NCI-H1048 (cell line): ENCODE measurements at regions not wholly inside any gene's neighbourhood (a gene's known extent, or its start where the extent isn't known, plus 50 kb on each side); places are given as distances from the start of the nearest gene placed in this dataset.

Experiments
- DNase-seq: peaks from one replicate; lab custom pipeline; 2025; lab: John Stamatoyannopoulos, UW

DNA sequence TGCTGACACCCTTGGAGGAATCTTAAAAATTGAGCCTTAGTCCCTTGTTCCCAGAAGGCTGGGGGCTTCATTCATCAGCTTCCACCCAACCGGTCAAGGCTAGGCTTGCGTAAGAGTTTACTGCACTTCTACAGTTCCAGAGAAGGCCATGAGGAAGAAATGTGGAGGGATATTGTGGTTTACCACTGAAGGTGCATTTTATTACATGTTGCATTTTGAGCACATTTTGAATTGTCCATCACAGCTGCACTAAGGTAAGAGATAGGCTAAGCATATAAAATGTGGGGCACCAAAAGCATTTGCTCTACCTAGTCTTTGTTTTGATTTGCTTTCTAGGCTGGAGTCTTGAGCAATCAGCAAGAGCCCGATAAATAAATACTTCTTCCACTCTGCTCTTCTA lies 167.1 kb upstream of the PAPPA start:
- no peak for DNase-seq

DNA sequence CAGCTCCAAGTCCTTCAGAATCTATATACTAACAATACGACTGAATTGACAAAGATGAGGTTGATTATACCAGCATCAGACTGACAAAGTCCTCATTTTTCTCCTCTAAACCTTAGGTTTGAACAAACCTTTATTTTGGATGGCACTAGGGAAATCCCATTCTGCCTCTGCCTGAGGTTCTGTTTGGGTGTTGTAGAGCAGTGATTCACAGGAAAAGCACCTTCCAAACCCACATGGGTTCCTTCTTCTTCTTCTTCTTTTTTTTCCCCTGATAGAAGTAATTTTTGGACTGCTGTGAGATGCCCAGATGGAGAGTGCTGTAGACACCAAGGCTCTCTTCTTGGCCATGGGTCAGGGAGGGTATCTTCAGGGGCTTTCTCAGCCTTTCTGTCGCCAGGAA lies 164.9 kb upstream of the PAPPA start:
- DNase-seq = no peak

DNA sequence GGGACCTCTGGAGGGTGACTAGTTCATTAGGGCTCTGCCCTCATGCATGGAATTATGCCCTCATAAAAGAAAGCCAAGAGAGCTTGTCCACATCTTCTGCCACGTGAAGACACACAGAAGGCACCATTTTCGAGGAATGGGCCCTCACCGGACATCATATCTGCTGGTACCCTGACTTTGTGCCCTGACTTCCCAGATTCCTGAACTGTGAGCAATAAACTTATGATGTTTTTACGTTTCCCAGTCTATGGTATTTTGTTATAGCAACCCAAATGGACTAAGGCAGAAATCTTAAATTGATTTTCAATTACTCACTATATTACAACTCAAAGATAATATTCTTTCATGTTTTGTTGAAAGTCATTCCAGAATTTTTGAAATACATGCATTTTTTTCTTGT lies 163.8 kb upstream of the PAPPA start:
- DNase-seq = no peak

DNA sequence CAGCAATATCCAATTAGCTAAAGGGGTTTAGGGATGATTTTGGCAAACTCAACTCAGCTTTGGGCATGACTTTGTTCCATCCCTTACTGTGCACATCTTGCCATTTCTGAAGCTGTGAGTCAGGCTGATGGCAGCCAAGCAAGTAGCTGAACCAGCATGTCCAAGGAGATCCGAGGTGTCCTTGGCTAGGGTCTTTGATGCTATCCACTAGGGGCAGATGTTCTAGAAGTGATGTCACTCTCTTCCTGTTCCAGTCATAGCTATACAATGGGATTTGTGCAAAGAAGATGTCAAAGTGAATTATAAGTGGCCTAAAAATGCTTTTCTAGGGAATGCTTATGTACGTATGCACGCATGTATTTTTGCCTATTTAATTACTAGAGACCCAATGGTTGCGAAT lies 160.8 kb upstream of the PAPPA start:
- DNase-seq = no peak

DNA sequence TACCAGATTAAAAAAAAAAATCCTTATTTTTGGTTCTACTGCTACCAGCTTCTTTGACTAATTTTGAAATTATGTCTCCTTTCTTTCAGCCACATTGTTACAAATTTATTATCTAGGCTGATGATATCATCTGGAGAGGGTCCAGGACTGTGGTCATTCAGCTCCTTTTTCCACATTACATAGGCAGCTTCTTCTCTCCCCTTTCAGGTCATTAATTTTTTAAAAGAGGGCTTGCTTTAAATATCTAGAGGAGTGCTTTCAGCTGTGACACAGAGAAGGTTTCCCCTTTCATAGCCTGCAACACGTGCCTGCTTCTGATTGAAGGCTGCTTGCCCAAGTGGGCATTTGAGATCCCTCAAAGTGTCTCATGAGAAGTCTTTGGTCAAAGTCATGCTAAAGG lies 155.7 kb upstream of the PAPPA start:
- no peak for DNase-seq

DNA sequence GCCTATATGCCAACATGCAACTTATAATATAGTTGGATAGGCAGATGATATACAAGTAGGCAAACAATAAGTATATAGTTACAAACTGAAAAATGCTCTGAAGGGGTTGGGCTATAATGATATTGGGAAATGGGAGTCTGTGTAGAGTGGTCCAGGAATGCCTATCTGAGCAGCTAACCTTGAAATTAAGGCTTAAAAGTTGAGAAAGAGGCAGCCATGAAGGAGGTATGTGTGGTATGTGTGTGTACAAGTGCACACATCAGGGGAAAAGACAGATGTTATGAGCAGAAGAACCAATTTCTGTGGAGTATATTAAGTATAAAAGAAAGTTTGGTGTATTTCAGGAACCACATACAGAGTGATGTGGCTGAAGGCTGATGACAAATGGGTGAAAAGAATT lies 154.9 kb upstream of the PAPPA start:
- no peak for DNase-seq

DNA sequence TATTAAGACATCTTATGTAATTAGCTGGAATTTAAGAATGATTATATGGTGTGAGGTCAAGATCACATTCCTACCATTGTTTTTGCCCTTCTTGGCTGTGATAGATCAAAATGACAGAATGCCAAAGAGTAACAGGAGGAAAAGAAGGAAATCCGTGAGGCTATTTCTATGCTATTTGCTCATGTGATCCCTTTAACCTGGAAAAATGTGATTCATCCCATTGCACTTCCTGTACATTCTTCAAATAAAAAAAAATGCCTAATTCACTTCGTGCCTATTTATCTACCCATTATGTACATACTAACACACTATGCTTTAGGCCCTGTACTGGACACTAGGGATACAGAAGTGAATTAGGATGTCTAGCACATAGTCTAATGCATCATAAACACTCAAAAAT lies 154.1 kb upstream of the PAPPA start:
- DNase-seq = no peak

DNA sequence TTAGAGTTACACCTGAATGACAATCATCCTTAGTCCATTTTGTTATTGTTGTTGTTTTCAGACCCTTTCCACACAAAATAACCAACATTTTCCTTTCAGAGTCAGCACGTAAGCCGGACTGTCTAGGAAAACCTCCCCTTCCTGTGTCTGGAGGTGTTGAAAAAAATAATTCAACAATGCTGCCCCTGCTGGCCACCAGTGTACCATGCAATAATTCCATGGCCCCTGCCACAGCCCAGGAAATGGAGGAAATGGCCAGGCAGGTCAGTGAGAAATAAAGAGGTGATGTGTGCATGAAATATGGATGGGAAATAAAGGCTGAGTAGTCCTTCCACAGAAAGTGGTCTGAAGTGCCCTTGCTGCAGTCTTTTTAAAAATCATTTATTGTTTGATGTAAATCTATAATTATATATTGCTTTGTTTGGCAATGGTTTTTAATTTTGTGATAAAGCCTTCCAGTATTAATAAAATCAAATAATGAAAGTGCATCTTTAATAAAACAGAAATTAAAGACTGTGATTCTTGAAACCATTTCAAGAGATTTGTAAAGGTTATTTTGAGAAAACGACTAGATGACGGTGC lies 152.8 kb upstream of the PAPPA start:
- DNase-seq = no peak

DNA sequence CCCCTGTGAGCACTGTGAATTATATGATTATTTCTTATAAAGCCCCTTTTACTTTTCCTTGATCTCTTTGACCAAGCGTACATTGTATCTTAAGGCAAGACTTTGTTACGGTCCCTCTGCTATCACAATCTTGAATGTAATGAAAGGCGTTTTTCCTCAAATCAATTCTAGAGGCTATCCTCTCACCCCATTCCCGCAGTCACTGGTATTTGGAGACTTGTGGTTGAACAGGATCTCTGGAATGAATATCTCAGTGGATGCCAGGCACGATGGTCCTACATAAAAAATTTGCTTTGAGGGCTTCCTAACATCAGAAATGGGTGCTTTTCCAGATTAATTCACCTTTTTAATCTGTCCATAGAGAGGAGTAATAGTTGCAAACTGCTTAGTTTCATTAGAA lies 151.4 kb upstream of the PAPPA start:
- DNase-seq = no peak

DNA sequence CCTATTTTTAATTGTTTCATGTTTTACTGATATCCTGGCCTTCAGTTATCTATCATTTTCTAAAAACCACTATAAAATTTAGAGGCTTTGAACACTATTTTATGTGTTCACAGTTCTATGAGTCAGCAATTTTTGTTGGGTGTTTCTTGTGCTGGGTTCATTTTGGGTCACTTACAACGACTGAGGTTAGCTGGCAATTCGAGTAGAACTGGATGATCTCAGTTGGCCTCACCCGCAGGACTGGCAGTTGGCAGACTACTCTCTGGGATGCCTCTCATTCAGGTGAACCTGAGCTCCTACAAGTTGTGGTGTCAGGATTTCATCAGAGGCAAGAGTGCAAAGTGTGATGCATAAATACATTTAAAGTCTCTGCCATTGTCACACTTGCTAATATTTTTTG lies 151.0 kb upstream of the PAPPA start:
- DNase-seq = no peak

DNA sequence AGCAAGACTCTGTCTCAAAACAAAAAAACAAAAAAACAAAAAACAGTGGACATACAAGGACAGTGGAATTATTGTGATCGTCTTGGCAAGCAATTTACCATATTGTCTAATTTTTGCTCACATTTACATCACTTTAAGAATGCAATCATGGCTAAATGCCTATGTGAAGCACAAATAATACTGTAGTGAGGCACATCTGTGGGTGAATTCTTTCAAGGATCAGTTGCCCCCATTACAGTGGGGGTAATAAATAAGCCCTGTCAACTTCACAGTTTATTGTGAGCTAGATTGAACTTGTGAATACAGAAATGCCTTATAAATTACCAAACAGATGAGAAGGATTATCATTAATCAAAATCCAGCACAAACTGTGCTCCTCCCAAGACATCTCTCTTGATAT lies 150.2 kb upstream of the PAPPA start:
- DNase-seq = no peak

DNA sequence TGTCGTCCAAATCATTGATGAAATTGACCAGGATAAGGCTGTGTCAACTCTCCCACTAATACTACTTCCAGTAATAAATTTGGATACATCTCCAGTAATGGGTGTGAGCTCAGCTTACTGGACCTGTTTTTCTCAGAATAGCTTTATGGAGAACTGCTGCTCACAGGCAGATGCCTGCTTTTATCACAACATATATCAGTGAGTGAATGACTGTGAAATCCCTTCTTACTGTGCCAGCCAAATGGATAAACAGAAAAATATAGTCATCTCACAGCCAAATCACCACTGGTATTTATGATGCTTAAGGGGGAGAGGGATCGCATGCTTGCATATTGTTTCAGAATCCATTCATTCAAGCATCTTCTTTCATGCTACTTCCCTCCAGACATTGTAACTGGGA lies 148.4 kb upstream of the PAPPA start:
- DNase-seq = no peak

DNA sequence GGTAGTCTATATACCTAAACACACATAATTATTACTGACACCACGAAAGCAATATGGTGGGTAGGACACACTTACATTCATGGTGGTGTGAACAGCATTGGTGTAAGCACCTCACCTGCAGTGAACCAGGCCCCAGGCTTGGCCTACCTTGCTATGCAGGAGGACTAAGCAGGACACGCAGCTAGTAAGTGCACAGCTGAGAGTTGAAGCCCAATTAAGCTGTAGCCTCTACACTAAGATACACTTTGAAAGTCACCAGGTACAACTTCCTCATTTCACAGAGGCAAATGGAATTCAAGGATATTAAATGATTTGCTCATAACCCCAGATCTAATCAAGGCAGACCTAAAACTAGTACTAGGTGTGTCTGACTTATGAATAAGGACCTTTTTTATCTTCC lies 145.8 kb upstream of the PAPPA start:
- DNase-seq = no peak

DNA sequence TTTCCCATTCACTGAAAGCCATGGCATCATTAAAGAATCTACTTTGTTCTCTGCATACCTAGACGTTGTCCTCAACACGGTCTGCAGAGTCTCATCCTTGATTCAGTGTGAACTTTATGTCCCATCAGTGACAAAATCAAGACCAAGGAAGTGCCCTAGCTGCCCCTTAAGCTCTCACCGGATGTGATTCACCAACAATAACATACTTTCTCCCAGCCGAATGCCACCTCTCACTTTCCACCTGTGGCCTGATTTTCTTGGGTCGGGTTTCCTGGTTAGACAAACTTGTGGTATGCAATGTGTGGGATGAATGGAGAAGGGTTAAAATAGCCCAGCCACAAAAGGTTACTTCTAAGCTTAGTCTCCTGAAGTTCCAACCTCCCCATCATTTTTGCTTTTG lies 145.3 kb upstream of the PAPPA start:
- no peak for DNase-seq

DNA sequence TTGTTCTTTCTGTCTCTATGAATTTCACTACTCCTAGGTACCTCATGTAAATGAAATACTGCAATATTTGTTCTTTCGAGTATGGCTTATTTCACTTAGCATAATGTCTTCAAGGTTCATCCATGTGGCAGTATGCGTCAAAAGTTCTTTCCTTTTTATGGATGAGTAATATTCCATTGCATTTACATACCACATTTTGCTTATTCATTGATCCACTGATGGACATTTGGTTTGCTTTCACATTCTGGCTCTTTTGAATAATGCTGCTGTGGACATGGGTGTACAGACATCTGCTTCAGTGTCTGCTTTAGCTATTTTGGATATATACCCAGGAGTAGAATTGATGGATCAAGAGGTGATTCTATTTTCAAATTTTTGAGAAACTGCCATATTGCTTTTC lies 144.2 kb upstream of the PAPPA start:
- DNase-seq = no peak

DNA sequence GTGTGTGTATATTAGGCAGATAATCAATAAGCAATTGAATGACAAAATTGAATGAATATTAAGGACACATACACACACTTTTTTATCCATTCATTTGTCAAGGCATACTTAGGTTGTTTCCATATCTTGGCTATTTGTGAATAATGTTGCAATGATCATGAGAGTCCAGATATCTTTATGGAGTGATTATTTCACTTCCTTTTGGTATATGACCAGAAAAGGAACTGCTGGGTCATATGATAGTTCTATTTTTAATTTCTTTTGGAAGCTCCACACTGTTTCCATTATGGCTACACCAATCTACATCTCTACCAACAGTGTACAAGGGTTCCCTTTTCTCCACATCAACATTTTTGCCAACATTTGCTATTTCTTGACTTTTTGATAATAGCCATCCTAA lies 137.7 kb upstream of the PAPPA start:
- no peak for DNase-seq

DNA sequence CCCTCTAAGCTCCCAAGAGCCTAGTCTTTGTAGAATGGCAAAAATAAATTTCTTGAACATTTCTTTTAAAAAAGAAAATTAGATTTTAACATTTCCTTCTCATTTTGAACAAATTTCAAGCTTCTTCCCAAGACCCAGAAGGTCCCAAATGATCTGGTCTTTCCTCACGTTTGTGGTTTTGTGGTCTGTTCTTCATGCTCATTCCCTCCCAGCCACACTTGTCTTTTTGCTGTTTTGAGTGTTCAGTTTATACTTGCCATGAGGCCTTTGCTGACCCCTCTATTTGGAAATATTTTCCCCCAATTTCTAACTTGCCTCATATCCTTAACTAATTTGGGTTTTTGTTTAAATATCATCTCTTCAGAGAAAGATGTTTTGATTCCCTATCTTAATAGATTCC lies 133.4 kb upstream of the PAPPA start:
- no peak for DNase-seq

DNA sequence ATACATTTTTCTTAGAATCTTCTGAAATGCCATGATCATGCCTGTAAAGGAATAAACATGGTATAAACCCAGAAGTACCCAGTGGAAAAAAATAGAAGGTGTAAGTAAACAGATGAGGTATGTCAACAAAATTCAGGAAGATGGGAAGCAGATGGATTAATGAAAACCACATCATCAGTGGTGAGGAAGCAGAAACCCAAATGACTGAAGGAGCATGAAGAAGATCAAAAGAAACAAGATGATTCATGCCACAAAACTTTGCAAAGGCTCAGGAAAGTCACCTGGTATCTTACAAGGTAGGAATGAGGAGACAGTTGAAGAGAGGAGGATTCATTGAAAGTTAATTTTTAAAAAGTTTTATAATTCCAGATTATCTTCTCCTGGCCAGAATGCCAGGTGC lies 132.8 kb upstream of the PAPPA start:
- no peak for DNase-seq

DNA sequence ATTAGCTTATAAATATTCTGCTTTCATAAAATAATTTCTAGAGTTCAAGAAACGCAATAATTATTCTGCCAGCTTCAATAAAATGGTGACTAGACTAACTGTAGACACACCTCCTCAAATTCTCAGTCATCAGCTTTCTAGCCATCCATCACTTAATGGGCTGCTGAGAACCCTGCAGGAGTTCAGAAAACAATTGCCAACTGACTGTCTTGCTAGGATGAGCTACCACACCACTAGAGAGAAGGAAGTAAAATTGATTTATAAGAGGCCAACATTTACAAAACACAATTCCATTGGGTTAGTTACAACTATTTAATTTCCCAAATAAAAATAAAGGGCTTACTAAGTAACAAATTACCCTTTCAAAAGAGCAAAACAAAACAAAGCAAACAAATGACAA lies 126.5 kb upstream of the PAPPA start:
- no peak for DNase-seq

DNA sequence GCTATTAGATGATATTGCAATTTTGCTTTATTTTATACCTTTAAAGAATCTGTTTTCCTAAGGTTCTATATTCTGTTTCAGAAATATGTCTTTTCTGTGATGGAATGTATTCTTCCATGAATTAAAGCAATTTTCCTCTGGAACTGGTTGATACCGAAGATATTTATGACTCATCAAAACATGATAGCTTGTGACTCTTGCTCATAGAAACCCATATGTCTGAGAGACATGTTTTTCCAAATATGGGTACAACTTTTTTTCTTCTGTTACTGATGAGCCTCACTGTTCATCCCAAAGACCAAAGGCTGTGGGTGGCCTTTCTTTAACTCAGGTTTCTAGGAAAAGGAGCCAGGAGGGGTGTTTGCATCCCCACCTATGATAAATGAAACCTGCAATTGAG lies 126.1 kb upstream of the PAPPA start:
- no peak for DNase-seq

DNA sequence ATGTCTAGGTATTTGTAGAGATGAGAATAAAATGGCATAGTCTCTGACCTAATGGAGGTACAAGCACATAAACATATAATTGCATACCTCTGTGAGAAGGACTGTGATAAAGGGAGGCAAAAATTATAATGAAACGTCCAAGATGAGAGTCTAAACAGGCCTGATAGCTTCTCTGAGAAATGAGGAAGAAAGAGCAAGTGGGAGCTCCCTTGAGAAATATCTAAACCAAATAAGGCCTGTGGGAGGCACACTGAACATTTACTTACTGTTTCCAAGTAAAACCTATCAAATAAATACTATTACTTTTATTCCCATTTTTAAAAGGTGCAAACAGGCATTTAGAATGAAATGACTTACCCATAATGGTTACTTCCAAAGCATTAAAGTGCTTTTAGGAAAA lies 125.6 kb upstream of the PAPPA start:
- no peak for DNase-seq

DNA sequence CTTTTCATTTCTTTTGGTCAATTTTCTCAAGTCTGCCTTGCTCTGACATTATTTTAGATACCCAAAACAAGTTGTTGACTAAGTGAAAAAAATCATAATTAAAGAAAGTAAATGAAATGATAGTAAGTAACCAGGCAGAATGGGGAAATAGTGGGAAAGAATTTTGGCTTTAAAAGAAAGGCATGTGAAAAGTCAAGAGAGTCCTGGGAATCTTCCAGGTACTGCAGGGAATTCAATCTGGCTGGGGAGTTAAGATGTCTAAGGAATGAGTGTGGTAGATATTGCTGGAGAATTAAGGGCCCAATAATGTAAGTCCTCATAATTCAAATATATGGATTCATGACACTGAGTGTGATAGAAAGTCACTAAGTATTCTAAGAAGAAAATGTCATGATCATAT lies 123.1 kb upstream of the PAPPA start:
- no peak for DNase-seq

DNA sequence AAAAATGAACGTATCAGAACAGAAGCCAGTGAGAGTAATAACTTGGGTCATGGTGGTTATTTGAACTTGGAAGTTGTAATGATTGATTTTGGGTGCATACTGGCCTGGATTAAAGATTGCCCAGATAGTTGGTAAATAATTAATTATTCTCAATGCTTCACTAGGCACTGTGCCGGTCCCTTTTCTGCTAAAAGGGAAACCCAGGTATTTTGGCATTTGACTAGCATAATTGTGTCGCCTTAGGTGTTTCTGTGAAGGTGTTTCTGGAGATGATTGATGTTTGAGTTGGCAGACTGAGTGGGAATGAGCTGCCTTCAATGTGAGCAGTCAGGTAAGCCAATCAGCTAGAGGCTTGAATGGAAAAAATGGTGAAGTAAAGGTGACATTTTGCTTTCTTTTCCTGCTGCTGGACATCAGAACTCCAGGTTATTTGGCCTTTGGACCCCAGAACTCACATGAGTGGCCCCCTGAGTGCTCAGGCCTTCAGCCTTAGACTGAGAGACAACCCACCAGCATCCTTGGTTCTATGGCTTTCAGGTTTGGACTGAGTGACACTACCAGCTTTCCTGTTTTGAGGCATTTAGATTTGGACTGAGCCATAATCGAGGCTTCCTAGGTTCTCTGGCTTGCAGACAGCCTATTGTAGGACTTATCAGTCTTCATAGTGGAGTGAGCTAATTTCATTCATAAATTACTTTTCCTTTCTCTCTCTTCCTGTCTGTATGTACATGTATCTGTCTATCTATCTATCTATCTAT lies 120.7 kb upstream of the PAPPA start:
- no peak for DNase-seq

DNA sequence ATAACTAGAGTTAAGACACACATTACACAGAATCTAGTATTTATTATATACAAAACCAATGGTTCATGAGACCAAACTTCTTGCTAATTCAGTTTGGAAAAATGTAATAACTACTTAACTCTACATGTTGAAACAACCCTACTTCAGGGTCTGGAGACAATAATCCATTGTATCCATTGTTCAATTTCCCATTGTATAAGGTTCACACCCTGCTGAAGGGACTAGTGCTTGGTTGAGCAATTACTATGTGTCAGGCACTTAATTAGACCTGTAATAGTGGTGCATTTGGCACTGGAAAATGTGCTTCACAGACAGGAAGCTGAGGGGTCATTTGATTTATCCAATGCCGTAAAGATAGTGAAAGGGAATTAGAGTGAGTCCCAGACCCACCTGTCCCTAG lies 114.3 kb upstream of the PAPPA start:
- DNase-seq = no peak
